ENCODE measurements at regions not wholly inside any gene's neighbourhood (a gene's known extent, or its start where the extent isn't known, plus 50 kb on each side); places are given as distances from the start of the nearest gene placed in this dataset.

GRCh38 chr4:144894573-144894972, 203.4 kb downstream of the ANAPC10 start:
- TF ChIP-seq ZNF416 (CRISPR knock-in tag; IDR thresholded peaks at IDR 0.05) (no peak), ZNF532 (CRISPR knock-in tag; IDR thresholded peaks at IDR 0.05; ENCODE audit: borderline replicate concordance) (no peak), ATF2 (CRISPR knock-in tag; IDR thresholded peaks at IDR 0.05; ENCODE audit: borderline replicate concordance, low read depth) (no peak), SP1 (CRISPR knock-in tag; conservative IDR thresholded peaks at IDR 0.05) (no peak), MXD4 (CRISPR knock-in tag; IDR thresholded peaks at IDR 0.05; ENCODE audit: borderline replicate concordance) (no peak), KAT7 (CRISPR knock-in tag; IDR thresholded peaks at IDR 0.05; ENCODE audit: borderline replicate concordance) (no peak)

Data from WTC11 (cell line).